ENCODE measurements at regions not wholly inside any gene's neighbourhood (a gene's known extent, or its start where the extent isn't known, plus 50 kb on each side); places are given as distances from the start of the nearest gene placed in this dataset.

GRCh38 chr10:55283031-55283430 is 482.0 kb upstream of the PCDH15 start:
- no peak for DNase-seq (ENCODE audit: low read depth in 4 of 4, low spot score in 3 of 4)

GRCh38 chr10:55280696-55281095 is 479.7 kb upstream of the PCDH15 start:
- no peak for DNase-seq (ENCODE audit: low read depth in 4 of 4, low spot score in 3 of 4)

- no peak for DNase-seq (ENCODE audit: low read depth in 4 of 4, low spot score in 3 of 4)
These were observed 476.5 kb upstream of the PCDH15 start for GRCh38 chr10:55277549-55277948.

- no peak for DNase-seq (ENCODE audit: low read depth in 4 of 4, low spot score in 3 of 4)
These were observed 473.3 kb upstream of the PCDH15 start for GRCh38 chr10:55274367-55274766.

- no peak for DNase-seq (ENCODE audit: low read depth in 4 of 4, low spot score in 3 of 4)
These were observed 472.9 kb upstream of the PCDH15 start for GRCh38 chr10:55273946-55274345.

GRCh38 chr10:55272886-55273285 is 471.9 kb upstream of the PCDH15 start:
- DNase-seq (ENCODE audit: low read depth in 4 of 4, low spot score in 3 of 4): no peak

GRCh38 chr10:55266797-55267196 is 465.8 kb upstream of the PCDH15 start:
- DNase-seq (ENCODE audit: low read depth in 4 of 4, low spot score in 3 of 4): no peak

- DNase-seq (ENCODE audit: low read depth in 4 of 4, low spot score in 3 of 4): no peak
These were observed 462.3 kb upstream of the PCDH15 start for GRCh38 chr10:55263327-55263726.

GRCh38 chr10:55242544-55242943 is 441.5 kb upstream of the PCDH15 start:
- no peak for DNase-seq (ENCODE audit: low read depth in 4 of 4, low spot score in 3 of 4)

- no peak for DNase-seq (ENCODE audit: low read depth in 4 of 4, low spot score in 3 of 4)
These were observed 436.4 kb upstream of the PCDH15 start for GRCh38 chr10:55237462-55237861.

- DNase-seq (ENCODE audit: low read depth in 4 of 4, low spot score in 3 of 4): no peak
These were observed 432.5 kb upstream of the PCDH15 start for GRCh38 chr10:55233505-55233904.

- DNase-seq (ENCODE audit: low read depth in 4 of 4, low spot score in 3 of 4): no peak
These were observed 432.1 kb upstream of the PCDH15 start for GRCh38 chr10:55233090-55233489.

- no peak for DNase-seq (ENCODE audit: low read depth in 4 of 4, low spot score in 3 of 4)
These were observed 431.5 kb upstream of the PCDH15 start for GRCh38 chr10:55232553-55232952.

GRCh38 chr10:55227967-55228366 is 426.9 kb upstream of the PCDH15 start:
- no peak for DNase-seq (ENCODE audit: low read depth in 4 of 4, low spot score in 3 of 4)

- no peak for DNase-seq (ENCODE audit: low read depth in 4 of 4, low spot score in 3 of 4)
These were observed 423.2 kb upstream of the PCDH15 start for GRCh38 chr10:55224007-55224781.

- DNase-seq (ENCODE audit: low read depth in 4 of 4, low spot score in 3 of 4): no peak
These were observed 422.3 kb upstream of the PCDH15 start for GRCh38 chr10:55223352-55223751.

GRCh38 chr10:55220975-55221374 is 419.9 kb upstream of the PCDH15 start:
- no peak for DNase-seq (ENCODE audit: low read depth in 4 of 4, low spot score in 3 of 4)

- no peak for DNase-seq (ENCODE audit: low read depth in 4 of 4, low spot score in 3 of 4)
These were observed 414.7 kb upstream of the PCDH15 start for GRCh38 chr10:55215699-55216098.

GRCh38 chr10:55214608-55215007 is 413.6 kb upstream of the PCDH15 start:
- no peak for DNase-seq (ENCODE audit: low read depth in 4 of 4, low spot score in 3 of 4)

- DNase-seq (ENCODE audit: low read depth in 4 of 4, low spot score in 3 of 4): no peak
These were observed 411.0 kb upstream of the PCDH15 start for GRCh38 chr10:55212051-55212450.

- no peak for DNase-seq (ENCODE audit: low read depth in 4 of 4, low spot score in 3 of 4)
These were observed 402.8 kb upstream of the PCDH15 start for GRCh38 chr10:55203874-55204273.

- DNase-seq (ENCODE audit: low read depth in 4 of 4, low spot score in 3 of 4): no peak
These were observed 402.3 kb upstream of the PCDH15 start for GRCh38 chr10:55203319-55203718.

GRCh38 chr10:55200020-55200419 is 399.0 kb upstream of the PCDH15 start:
- DNase-seq (ENCODE audit: low read depth in 4 of 4, low spot score in 3 of 4): no peak

All from left renal pelvis (tissue), 4 donors.